GM23338 (cell line): ENCODE measurements at regions not wholly inside any gene's neighbourhood (a gene's known extent, or its start where the extent isn't known, plus 50 kb on each side); places are given as distances from the start of the nearest gene placed in this dataset.

Experiments
- ATAC-seq: fragments of 200-7000 bp; cut with Tn5 transposase; 3 replicates; pipeline ENCODE4 v1.9.1; 2020
- DNase-seq: peaks from one replicate; pipeline ENCODE4 v3.0.0-alpha.2; 2015; ENCODE audit warnings: low spot score
- H2AFZ ChIP-seq: fragments of 200-600 bp; sonication (generic); 2 replicates; pipeline ENCODE4 v1.8.0; 2016; ENCODE audit warnings: antibody characterized with exemption, mild to moderate bottlenecking, moderate library complexity
- H3F3A ChIP-seq: fragments of 200-600 bp; sonication (generic); replicated peaks from 2 replicates; pipeline ENCODE4 v1.8.0; 2017; ENCODE audit warnings: antibody characterized with exemption, mixed run types, low read depth
- H3K27ac ChIP-seq: fragments of 200-600 bp; sonication (generic); 2 replicates; pipeline ENCODE4 v1.6.1; 2016; ENCODE audit warnings: low read depth
- H3K27me3 ChIP-seq: fragments of 200-600 bp; sonication (generic); 2 replicates; pipeline ENCODE4 v1.8.0; 2016; ENCODE audit warnings: mild to moderate bottlenecking, mixed run types, moderate library complexity; ENCODE audit not compliant: insufficient read depth
- H3K36me3 ChIP-seq: fragments of 200-600 bp; sonication (generic); 2 replicates; pipeline ENCODE4 v1.8.0; 2016; ENCODE audit warnings: mild to moderate bottlenecking; ENCODE audit not compliant: insufficient read depth
- H3K4me1 ChIP-seq: fragments of 200-600 bp; sonication (generic); 2 replicates; pipeline ENCODE4 v1.8.0; 2016; ENCODE audit warnings: mild to moderate bottlenecking, moderate library complexity; ENCODE audit not compliant: insufficient read depth
- H3K4me2 ChIP-seq: fragments of 200-600 bp; sonication (generic); 2 replicates; pipeline ENCODE4 v1.7.1; 2017; ENCODE audit warnings: mixed run types
- H3K4me3 ChIP-seq: fragments of 200-600 bp; sonication (generic); 2 replicates; pipeline ENCODE4 v1.6.1; 2016; ENCODE audit warnings: mixed run types
- H3K79me2 ChIP-seq: fragments of 200-600 bp; sonication (generic); replicated peaks from 2 replicates; pipeline ENCODE4 v1.8.0; 2017; ENCODE audit warnings: mild to moderate bottlenecking; ENCODE audit not compliant: insufficient read depth
- H3K9me2 ChIP-seq: fragments of 200-600 bp; sonication (generic); 2 replicates; pipeline ENCODE4 v1.8.0; 2017; ENCODE audit not compliant: insufficient read depth
- H4K20me1 ChIP-seq: fragments of 200-600 bp; sonication (generic); replicated peaks from 2 replicates; pipeline ENCODE4 v1.8.0; 2017; ENCODE audit warnings: mild to moderate bottlenecking; ENCODE audit not compliant: insufficient read depth
- H3K27ac Mint-ChIP-seq: 2 replicates; pipeline ENCODE4 v1.8.0; 2020; ENCODE audit warnings: inconsistent platforms, mild to moderate bottlenecking, moderate library complexity, mixed read lengths
- H3K27me3 Mint-ChIP-seq: 3 replicates; pipeline ENCODE4 v1.8.0; 2022; ENCODE audit warnings: low read depth, mild to moderate bottlenecking, moderate library complexity, mixed read lengths, inconsistent platforms; ENCODE audit not compliant: insufficient read depth, poor library complexity
- H3K36me3 Mint-ChIP-seq: 3 replicates; pipeline ENCODE4 v1.8.0; 2021; ENCODE audit warnings: low read depth, mild to moderate bottlenecking, inconsistent platforms, moderate library complexity, mixed read lengths
- H3K4me1 Mint-ChIP-seq: 3 replicates; pipeline ENCODE4 v1.8.0; 2020; ENCODE audit warnings: mild to moderate bottlenecking, inconsistent platforms, mixed read lengths
- H3K4me3 Mint-ChIP-seq: 3 replicates; pipeline ENCODE4 v1.8.0; 2021; ENCODE audit warnings: moderate library complexity, mild to moderate bottlenecking, inconsistent platforms, mixed read lengths
- H3K9me3 Mint-ChIP-seq: 3 replicates; pipeline ENCODE4 v1.8.0; 2020; ENCODE audit warnings: moderate library complexity, mild to moderate bottlenecking, inconsistent platforms, mixed read lengths
- CREB1 ChIP-seq: fragments of 250-450 bp; sonication (Bioruptor Pico); IDR thresholded peaks from 2 replicates; pipeline ENCODE4 v1.5.0; 2020; ENCODE audit warnings: low read depth, mild to moderate bottlenecking, moderate library complexity
- EZH2 ChIP-seq: fragments of 200-600 bp; sonication (generic); IDR thresholded peaks from one replicate; pipeline ENCODE4 v1.8.0; 2017; ENCODE audit warnings: antibody characterized with exemption, mild to moderate bottlenecking, low read depth; ENCODE audit not compliant: unreplicated experiment
- EZH2phosphoT487 ChIP-seq: fragments of 200-600 bp; sonication (generic); IDR thresholded peaks from one replicate; pipeline ENCODE4 v1.8.1; 2018; ENCODE audit warnings: antibody characterized with exemption; ENCODE audit not compliant: unreplicated experiment
- JUNB ChIP-seq: IDR thresholded peaks from one replicate; pipeline ENCODE4 v1.6.1; 2016; ENCODE audit warnings: antibody characterized with exemption; ENCODE audit not compliant: unreplicated experiment
- NANOG ChIP-seq: IDR thresholded peaks from 2 replicates; pipeline ENCODE4 v1.6.1; 2016; ENCODE audit warnings: antibody characterized with exemption, borderline replicate concordance
- POLR2AphosphoS5 ChIP-seq: IDR thresholded peaks from 2 replicates; pipeline ENCODE4 v1.6.1; 2016; ENCODE audit warnings: antibody characterized with exemption, low read depth
- STAT1 ChIP-seq: IDR thresholded peaks from one replicate; pipeline ENCODE4 v1.6.1; 2016; ENCODE audit warnings: antibody characterized with exemption; ENCODE audit not compliant: unreplicated experiment
- ZNF114 ChIP-seq: fragments of 250-450 bp; sonication (Bioruptor Pico); IDR thresholded peaks from 2 replicates; pipeline ENCODE4 v1.5.0; 2020; ENCODE audit warnings: mild to moderate bottlenecking, moderate library complexity
- ZNF331 ChIP-seq: fragments of 250-450 bp; sonication (Bioruptor Pico); IDR thresholded peaks from 2 replicates; pipeline ENCODE4 v1.5.0; 2020; ENCODE audit warnings: low read depth, mild to moderate bottlenecking, moderate library complexity
- TF ChIP-seq, protein P1 (sequence below): IDR thresholded peaks from one replicate; pipeline ENCODE4 v1.6.1; 2018; ENCODE audit warnings: antibody characterized with exemption; ENCODE audit not compliant: unreplicated experiment
- TF ChIP-seq, protein P2 (sequence below): fragments of 250-450 bp; sonication (Bioruptor Pico); IDR thresholded peaks from 2 replicates; pipeline ENCODE4 v1.5.0; 2020; ENCODE audit warnings: mild to moderate bottlenecking, moderate library complexity
- TF ChIP-seq, protein P3 (sequence below): IDR thresholded peaks from 2 replicates; pipeline ENCODE4 v1.6.1; 2016; ENCODE audit warnings: antibody characterized with exemption
- TF ChIP-seq, protein P4 (sequence below), 2 experiments: fragments of 200-600 bp in 1 of 2; sonication (generic) in 1 of 2; conservative IDR thresholded peaks; 2 replicates each; pipeline versions ENCODE4 v1.5.1 to v1.6.1; 2016 to 2017; ENCODE audit warnings: antibody characterized with exemption in 2 of 2, low read depth in 2 of 2, mild to moderate bottlenecking in 2 of 2, moderate library complexity in 1 of 2

DNA sequence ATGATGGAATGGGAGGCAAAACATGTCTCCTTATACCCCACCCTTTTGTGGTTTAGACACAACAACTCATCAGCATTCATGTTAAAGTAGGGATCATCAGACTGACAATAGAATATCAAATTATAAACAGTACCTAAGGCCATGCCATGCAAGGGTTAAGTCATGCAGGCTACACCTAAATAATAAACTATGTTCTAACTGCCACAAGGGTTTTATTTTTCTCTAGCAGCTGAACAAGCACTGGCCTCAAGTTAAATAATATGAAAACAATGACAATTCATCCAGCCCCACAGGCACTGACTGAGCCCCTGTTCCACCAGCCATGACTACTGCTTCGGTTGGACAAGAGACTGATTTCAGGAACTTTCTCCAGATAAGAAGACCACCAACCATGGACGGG is 164.5 kb upstream of the PIRT start:
- Mint-ChIP-seq H3K4me3 (no peak overlapping the region), H3K36me3 (peaks cover 45% of the 10 kb centered on the region), H3K27ac (no peak overlapping the region), H3K27me3 (peaks cover 10% of the 10 kb centered on the region), H3K9me3 (peaks cover 100% of the 10 kb centered on the region), H3K4me1 (no peaks in the 10 kb centered on the region)
- Histone ChIP-seq H3K9me2 (no peaks in the 10 kb centered on the region), H3K79me2 (no peaks in the 10 kb centered on the region), H3K36me3 (no peaks in the 10 kb centered on the region; the same call in 1 of the 2 replicates), H3K4me1 (no peaks in the 10 kb centered on the region), H3K4me3 (no peak overlapping the region), H2AFZ (no peak overlapping the region), H3K4me2 (no peak overlapping the region), H3K27me3 (no peaks in the 10 kb centered on the region), H4K20me1 (no peaks in the 10 kb centered on the region), H3F3A (no peaks in the 10 kb centered on the region), H3K27ac (no peak overlapping the region)
- DNase-seq (no peak), ATAC-seq (no peak)
- TF ChIP-seq CREB1: no peak
- TF ChIP-seq, protein P1, sequence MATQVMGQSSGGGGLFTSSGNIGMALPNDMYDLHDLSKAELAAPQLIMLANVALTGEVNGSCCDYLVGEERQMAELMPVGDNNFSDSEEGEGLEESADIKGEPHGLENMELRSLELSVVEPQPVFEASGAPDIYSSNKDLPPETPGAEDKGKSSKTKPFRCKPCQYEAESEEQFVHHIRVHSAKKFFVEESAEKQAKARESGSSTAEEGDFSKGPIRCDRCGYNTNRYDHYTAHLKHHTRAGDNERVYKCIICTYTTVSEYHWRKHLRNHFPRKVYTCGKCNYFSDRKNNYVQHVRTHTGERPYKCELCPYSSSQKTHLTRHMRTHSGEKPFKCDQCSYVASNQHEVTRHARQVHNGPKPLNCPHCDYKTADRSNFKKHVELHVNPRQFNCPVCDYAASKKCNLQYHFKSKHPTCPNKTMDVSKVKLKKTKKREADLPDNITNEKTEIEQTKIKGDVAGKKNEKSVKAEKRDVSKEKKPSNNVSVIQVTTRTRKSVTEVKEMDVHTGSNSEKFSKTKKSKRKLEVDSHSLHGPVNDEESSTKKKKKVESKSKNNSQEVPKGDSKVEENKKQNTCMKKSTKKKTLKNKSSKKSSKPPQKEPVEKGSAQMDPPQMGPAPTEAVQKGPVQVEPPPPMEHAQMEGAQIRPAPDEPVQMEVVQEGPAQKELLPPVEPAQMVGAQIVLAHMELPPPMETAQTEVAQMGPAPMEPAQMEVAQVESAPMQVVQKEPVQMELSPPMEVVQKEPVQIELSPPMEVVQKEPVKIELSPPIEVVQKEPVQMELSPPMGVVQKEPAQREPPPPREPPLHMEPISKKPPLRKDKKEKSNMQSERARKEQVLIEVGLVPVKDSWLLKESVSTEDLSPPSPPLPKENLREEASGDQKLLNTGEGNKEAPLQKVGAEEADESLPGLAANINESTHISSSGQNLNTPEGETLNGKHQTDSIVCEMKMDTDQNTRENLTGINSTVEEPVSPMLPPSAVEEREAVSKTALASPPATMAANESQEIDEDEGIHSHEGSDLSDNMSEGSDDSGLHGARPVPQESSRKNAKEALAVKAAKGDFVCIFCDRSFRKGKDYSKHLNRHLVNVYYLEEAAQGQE: no peak
- TF ChIP-seq POLR2AphosphoS5: no peak
- no peak for TF ChIP-seq JUNB
- TF ChIP-seq EZH2: no peak
- TF ChIP-seq, protein P2, sequence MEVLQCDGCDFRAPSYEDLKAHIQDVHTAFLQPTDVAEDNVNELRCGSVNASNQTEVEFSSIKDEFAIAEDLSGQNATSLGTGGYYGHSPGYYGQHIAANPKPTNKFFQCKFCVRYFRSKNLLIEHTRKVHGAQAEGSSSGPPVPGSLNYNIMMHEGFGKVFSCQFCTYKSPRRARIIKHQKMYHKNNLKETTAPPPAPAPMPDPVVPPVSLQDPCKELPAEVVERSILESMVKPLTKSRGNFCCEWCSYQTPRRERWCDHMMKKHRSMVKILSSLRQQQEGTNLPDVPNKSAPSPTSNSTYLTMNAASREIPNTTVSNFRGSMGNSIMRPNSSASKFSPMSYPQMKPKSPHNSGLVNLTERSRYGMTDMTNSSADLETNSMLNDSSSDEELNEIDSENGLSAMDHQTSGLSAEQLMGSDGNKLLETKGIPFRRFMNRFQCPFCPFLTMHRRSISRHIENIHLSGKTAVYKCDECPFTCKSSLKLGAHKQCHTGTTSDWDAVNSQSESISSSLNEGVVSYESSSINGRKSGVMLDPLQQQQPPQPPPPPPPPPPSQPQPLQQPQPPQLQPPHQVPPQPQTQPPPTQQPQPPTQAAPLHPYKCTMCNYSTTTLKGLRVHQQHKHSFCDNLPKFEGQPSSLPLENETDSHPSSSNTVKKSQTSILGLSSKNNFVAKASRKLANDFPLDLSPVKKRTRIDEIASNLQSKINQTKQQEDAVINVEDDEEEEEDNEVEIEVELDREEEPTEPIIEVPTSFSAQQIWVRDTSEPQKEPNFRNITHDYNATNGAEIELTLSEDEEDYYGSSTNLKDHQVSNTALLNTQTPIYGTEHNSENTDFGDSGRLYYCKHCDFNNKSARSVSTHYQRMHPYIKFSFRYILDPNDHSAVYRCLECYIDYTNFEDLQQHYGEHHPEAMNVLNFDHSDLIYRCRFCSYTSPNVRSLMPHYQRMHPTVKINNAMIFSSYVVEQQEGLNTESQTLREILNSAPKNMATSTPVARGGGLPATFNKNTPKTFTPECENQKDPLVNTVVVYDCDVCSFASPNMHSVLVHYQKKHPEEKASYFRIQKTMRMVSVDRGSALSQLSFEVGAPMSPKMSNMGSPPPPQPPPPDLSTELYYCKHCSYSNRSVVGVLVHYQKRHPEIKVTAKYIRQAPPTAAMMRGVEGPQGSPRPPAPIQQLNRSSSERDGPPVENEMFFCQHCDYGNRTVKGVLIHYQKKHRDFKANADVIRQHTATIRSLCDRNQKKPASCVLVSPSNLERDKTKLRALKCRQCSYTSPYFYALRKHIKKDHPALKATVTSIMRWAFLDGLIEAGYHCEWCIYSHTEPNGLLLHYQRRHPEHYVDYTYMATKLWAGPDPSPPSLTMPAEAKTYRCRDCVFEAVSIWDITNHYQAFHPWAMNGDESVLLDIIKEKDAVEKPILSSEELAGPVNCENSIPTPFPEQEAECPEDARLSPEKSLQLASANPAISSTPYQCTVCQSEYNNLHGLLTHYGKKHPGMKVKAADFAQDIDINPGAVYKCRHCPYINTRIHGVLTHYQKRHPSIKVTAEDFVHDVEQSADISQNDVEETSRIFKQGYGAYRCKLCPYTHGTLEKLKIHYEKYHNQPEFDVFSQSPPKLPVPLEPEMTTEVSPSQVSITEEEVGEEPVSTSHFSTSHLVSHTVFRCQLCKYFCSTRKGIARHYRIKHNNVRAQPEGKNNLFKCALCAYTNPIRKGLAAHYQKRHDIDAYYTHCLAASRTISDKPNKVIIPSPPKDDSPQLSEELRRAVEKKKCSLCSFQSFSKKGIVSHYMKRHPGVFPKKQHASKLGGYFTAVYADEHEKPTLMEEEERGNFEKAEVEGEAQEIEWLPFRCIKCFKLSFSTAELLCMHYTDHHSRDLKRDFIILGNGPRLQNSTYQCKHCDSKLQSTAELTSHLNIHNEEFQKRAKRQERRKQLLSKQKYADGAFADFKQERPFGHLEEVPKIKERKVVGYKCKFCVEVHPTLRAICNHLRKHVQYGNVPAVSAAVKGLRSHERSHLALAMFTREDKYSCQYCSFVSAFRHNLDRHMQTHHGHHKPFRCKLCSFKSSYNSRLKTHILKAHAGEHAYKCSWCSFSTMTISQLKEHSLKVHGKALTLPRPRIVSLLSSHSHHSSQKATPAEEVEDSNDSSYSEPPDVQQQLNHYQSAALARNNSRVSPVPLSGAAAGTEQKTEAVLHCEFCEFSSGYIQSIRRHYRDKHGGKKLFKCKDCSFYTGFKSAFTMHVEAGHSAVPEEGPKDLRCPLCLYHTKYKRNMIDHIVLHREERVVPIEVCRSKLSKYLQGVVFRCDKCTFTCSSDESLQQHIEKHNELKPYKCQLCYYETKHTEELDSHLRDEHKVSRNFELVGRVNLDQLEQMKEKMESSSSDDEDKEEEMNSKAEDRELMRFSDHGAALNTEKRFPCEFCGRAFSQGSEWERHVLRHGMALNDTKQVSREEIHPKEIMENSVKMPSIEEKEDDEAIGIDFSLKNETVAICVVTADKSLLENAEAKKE: no peak
- TF ChIP-seq, protein P3, sequence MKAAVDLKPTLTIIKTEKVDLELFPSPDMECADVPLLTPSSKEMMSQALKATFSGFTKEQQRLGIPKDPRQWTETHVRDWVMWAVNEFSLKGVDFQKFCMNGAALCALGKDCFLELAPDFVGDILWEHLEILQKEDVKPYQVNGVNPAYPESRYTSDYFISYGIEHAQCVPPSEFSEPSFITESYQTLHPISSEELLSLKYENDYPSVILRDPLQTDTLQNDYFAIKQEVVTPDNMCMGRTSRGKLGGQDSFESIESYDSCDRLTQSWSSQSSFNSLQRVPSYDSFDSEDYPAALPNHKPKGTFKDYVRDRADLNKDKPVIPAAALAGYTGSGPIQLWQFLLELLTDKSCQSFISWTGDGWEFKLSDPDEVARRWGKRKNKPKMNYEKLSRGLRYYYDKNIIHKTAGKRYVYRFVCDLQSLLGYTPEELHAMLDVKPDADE: no peak
- no peak for TF ChIP-seq ZNF331 (CRISPR knock-in tag)
- no peak for TF ChIP-seq ZNF114 (CRISPR knock-in tag)
- no peak for TF ChIP-seq EZH2phosphoT487
- TF ChIP-seq NANOG: no peak
- TF ChIP-seq, protein P4, sequence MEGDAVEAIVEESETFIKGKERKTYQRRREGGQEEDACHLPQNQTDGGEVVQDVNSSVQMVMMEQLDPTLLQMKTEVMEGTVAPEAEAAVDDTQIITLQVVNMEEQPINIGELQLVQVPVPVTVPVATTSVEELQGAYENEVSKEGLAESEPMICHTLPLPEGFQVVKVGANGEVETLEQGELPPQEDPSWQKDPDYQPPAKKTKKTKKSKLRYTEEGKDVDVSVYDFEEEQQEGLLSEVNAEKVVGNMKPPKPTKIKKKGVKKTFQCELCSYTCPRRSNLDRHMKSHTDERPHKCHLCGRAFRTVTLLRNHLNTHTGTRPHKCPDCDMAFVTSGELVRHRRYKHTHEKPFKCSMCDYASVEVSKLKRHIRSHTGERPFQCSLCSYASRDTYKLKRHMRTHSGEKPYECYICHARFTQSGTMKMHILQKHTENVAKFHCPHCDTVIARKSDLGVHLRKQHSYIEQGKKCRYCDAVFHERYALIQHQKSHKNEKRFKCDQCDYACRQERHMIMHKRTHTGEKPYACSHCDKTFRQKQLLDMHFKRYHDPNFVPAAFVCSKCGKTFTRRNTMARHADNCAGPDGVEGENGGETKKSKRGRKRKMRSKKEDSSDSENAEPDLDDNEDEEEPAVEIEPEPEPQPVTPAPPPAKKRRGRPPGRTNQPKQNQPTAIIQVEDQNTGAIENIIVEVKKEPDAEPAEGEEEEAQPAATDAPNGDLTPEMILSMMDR (conservative IDR thresholded peaks at IDR 0.05; ENCODE audit: low read depth in 2 of 2): no peak
- no peak for TF ChIP-seq STAT1
